Panc1 (cell line): ENCODE measurements at regions not wholly inside any gene's neighbourhood (a gene's known extent, or its start where the extent isn't known, plus 50 kb on each side); places are given as distances from the start of the nearest gene placed in this dataset.

Experiments used
- CTCF ChIP-seq: fragments of 450-650 bp; IDR thresholded peaks from 2 replicates; pipeline ENCODE4 v1.5.1; 2017; ENCODE audit warnings: mild to moderate bottlenecking
- POLR2AphosphoS5 ChIP-seq: IDR thresholded peaks from 2 replicates; pipeline ENCODE4 v1.6.1; 2012; ENCODE audit warnings: mild to moderate bottlenecking, low read depth, low read length, moderate library complexity
- SIN3A ChIP-seq: IDR thresholded peaks from 2 replicates; pipeline ENCODE4 v1.6.1; 2012; ENCODE audit warnings: low read depth, mild to moderate bottlenecking, low read length, moderate library complexity, borderline replicate concordance; ENCODE audit not compliant: insufficient read depth
- TCF7L2 ChIP-seq: IDR thresholded peaks from 2 replicates; pipeline ENCODE4 v1.6.1; 2011; ENCODE audit warnings: mild to moderate bottlenecking, low read depth, low read length, inconsistent platforms
- TF ChIP-seq, protein P1 (sequence below), 2 experiments: IDR thresholded peaks; 2 replicates each; pipeline ENCODE4 v1.6.1; 2011 to 2012; ENCODE audit warnings: low read depth in 2 of 2, control low read depth in 1 of 2, low read length in 1 of 2, mild to moderate bottlenecking in 1 of 2, moderate library complexity in 1 of 2; ENCODE audit not compliant: insufficient read depth in 1 of 2

- TF ChIP-seq CTCF (no peak), POLR2AphosphoS5 (no peak), TCF7L2 (no peak), SIN3A (no peak)
- TF ChIP-seq, protein P1, sequence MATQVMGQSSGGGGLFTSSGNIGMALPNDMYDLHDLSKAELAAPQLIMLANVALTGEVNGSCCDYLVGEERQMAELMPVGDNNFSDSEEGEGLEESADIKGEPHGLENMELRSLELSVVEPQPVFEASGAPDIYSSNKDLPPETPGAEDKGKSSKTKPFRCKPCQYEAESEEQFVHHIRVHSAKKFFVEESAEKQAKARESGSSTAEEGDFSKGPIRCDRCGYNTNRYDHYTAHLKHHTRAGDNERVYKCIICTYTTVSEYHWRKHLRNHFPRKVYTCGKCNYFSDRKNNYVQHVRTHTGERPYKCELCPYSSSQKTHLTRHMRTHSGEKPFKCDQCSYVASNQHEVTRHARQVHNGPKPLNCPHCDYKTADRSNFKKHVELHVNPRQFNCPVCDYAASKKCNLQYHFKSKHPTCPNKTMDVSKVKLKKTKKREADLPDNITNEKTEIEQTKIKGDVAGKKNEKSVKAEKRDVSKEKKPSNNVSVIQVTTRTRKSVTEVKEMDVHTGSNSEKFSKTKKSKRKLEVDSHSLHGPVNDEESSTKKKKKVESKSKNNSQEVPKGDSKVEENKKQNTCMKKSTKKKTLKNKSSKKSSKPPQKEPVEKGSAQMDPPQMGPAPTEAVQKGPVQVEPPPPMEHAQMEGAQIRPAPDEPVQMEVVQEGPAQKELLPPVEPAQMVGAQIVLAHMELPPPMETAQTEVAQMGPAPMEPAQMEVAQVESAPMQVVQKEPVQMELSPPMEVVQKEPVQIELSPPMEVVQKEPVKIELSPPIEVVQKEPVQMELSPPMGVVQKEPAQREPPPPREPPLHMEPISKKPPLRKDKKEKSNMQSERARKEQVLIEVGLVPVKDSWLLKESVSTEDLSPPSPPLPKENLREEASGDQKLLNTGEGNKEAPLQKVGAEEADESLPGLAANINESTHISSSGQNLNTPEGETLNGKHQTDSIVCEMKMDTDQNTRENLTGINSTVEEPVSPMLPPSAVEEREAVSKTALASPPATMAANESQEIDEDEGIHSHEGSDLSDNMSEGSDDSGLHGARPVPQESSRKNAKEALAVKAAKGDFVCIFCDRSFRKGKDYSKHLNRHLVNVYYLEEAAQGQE (IDR thresholded peaks at IDR 0.05; ENCODE audit: insufficient read depth in 1 of 2, low read depth in 2 of 2, low read length in 1 of 2), result no peak
Observed at GRCh38 chr2:16008331-16008850, 68.0 kb downstream of the MYCN start.
